Peyer's patch (tissue), 4 donors: ENCODE measurements at regions not wholly inside any gene's neighbourhood (a gene's known extent, or its start where the extent isn't known, plus 50 kb on each side); places are given as distances from the start of the nearest gene placed in this dataset.
"Not testable (repeated sequence)": the region's sequence is repeated elsewhere in the genome, so short reads cannot be mapped to it uniquely, and the experiment has no call there.

Experiments used
- DNase-seq, 3 donors: peaks; one replicate each; pipeline ENCODE4 v3.0.0-alpha.2; 2017 to 2019
- H3K27ac ChIP-seq, 4 donors: fragments of 200-600 bp; sonication (generic); one replicate each; pipeline ENCODE4 v1.5.1; 2016 to 2019
- H3K27me3 ChIP-seq, 2 donors: fragments of 200-600 bp; sonication (generic); one replicate each; pipeline ENCODE4 v1.5.1; 2019
- H3K36me3 ChIP-seq, 3 donors: fragments of 200-600 bp; sonication (generic); one replicate each; pipeline ENCODE4 v1.5.1; 2016 to 2019
- H3K4me1 ChIP-seq, 4 donors: fragments of 200-600 bp; sonication (generic); one replicate each; pipeline ENCODE4 v1.5.1; 2016 to 2019
- H3K4me3 ChIP-seq, 4 donors: fragments of 200-600 bp; sonication (generic); 1 replicate in 3 of 4; 2 replicates in 1 of 4; pipeline ENCODE4 v1.5.1; 2016 to 2019; ENCODE audit warnings: mild to moderate bottlenecking in 1 of 4
- H3K9me3 ChIP-seq, 4 donors: fragments of 200-600 bp; sonication (generic); one replicate each; pipeline ENCODE4 v1.5.1; 2016 to 2019; ENCODE audit warnings: mild to moderate bottlenecking in 1 of 4
- CTCF ChIP-seq, 6 experiments: fragments of 450-650 bp in 4 of 6; fragments of 200-600 bp in 2 of 6; sonication (generic) in 1 of 6; IDR thresholded peaks; one replicate each; pipeline ENCODE4 v1.5.1; 2017 to 2019; ENCODE audit warnings: antibody characterized with exemption in 6 of 6, mild to moderate bottlenecking in 3 of 6, moderate library complexity in 1 of 6
- POLR2A ChIP-seq, 2 donors: fragments of 450-650 bp; IDR thresholded peaks; one replicate each; pipeline ENCODE4 v1.5.1; 2017; ENCODE audit warnings: antibody characterized with exemption in 2 of 2, mild to moderate bottlenecking in 2 of 2, moderate library complexity in 2 of 2

DNA sequence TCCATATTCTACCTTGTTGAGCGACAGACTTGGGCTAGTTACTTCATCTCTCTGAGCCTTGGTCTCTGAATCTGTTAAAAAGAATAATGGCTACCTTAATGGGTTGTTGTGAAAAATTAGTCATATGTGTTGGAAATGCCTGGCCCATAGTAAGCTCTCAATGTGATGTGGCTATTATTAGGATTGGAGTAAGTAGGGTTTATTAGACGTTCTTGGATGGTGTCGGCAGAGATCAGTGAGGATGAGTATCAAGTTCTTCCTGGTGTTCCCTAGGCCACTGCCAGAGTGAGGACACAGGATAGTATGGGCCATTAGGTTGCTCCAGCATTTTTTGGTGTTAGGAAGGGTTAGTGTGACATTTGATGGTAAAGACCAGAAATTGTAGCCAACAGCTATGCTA, 121.1 kb upstream of the DUSP10 start:
- H3K36me3 ChIP-seq, result no peaks in the 10 kb centered on the region
- TF ChIP-seq CTCF (IDR thresholded peaks at IDR 0.05) (no peak), POLR2A (IDR thresholded peaks at IDR 0.05) (no peak)

DNA sequence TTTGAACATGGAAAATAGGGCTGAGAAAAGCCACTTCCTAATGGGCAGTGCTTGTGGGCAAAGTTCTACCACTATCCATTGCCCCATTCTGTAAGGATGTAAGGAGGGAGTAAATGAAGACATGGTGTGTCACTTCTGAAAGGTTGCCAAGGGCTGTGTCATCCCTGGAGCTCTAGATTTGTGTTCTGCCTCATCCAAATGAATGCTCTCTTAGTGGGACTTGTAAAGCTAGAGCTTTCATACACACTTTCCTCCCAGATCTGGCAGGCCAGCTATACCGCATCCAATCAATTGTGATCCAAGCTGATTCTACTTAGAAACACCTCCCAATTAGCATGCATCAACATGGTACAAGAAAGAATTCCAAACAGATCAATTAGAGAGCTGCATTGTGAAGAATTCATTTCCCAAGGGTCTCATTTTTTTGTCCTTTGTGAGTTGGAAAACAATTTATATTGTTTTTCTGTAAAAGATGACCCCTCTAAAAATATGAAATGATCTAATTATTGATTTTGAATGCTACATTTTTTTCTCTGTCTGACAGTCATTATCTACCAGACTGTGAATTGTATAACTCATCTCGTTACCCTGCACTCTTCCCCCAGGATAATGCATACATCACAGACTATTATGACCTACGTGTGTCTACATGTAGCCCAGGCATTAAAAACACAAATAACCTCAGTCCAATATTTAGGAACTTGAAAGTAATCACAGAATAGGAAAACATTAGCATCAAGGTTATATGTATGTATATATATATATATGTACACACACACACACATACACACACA, 117.1 kb upstream of the DUSP10 start:
- no peak overlapping the region for H3K27ac ChIP-seq
- no peaks in the 10 kb centered on the region for H3K27me3 ChIP-seq
- no peak for DNase-seq
- TF ChIP-seq POLR2A (IDR thresholded peaks at IDR 0.05) (no peak), CTCF (IDR thresholded peaks at IDR 0.05) (no peak)
- no peak overlapping the region for H3K4me3 ChIP-seq
- no peaks in the 10 kb centered on the region for H3K36me3 ChIP-seq
- H3K4me1 ChIP-seq, result no peaks in the 10 kb centered on the region
- H3K9me3 ChIP-seq, result no peaks in the 10 kb centered on the region

More for the DNA sequence above, 121.1 kb upstream of the DUSP10 start:
- DNase-seq, result no peak
- Histone ChIP-seq H3K4me3 (no peak overlapping the region), H3K4me1 (no peaks in the 10 kb centered on the region), H3K27me3 (no peaks in the 10 kb centered on the region), H3K27ac (no peak overlapping the region), H3K9me3 (no peaks in the 10 kb centered on the region)

DNA sequence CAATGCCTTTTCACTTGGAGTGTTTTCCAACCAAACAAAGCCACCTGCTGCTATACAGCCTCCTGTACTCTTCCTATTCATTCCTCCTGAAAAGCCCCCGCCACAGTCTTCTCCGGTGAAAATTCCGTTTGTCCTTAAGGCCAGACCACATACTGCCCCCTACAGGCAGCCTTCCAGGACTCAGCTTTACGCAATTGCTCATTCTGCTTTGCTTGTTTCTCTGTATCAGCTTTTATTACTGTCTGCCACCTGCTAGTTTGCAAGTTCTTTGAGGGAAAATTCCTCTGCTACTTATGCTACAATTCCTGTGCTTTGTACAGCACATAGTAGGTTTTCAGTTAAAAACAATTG, 115.2 kb upstream of the DUSP10 start:
- not testable (repeated sequence) for H3K4me3 ChIP-seq, H3K4me1 ChIP-seq
- peak in 3 of 6 experiments; percentile 15 to 24 (median 18) for TF ChIP-seq CTCF (IDR thresholded peaks at IDR 0.05)

GRCh38 chr1:221856228-221857093, 114.6 kb upstream of the DUSP10 start:
- Histone ChIP-seq H3K9me3 (no peaks in the 10 kb centered on the region), H3K4me1 (no peaks in the 10 kb centered on the region), H3K27ac (no peak overlapping the region), H3K36me3 (no peaks in the 10 kb centered on the region), H3K4me3 (no peak overlapping the region), H3K27me3 (no peaks in the 10 kb centered on the region)
- DNase-seq, result no peak
- TF ChIP-seq CTCF (IDR thresholded peaks at IDR 0.05) (no peak), POLR2A (IDR thresholded peaks at IDR 0.05) (no peak)

More for the DNA sequence above, 115.2 kb upstream of the DUSP10 start:
- not testable (repeated sequence) for H3K9me3 ChIP-seq, H3K27ac ChIP-seq, DNase-seq, H3K36me3 ChIP-seq, H3K27me3 ChIP-seq

DNA sequence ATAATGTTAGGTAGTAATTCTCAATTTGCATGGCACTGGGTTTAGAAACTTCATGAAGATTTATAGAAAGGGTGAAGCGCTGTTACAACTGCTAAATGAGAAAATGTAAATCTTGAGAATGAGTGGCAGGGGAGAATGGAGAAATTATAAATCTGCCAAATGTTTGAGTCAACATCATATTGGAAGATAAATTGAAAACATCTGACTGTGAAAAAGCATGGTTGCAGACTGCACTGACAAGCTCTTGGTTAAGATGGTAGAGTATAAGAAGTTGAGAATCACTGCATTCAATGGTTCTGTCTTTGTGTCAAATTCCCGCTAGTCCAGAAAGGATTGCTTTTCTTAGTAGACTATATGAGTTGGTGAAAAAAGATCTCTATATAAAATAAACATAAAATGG, 113.3 kb upstream of the DUSP10 start:
- H3K36me3 ChIP-seq, result no peaks in the 10 kb centered on the region
- no peak for TF ChIP-seq CTCF (IDR thresholded peaks at IDR 0.05)
- no peaks in the 10 kb centered on the region for H3K27me3 ChIP-seq
- no peak overlapping the region for H3K27ac ChIP-seq
- no peak for DNase-seq
- H3K4me3 ChIP-seq, result no peak overlapping the region
- no peaks in the 10 kb centered on the region for H3K9me3 ChIP-seq
- H3K4me1 ChIP-seq, result no peaks in the 10 kb centered on the region
